ENCODE measurements at regions not wholly inside any gene's neighbourhood (a gene's known extent, or its start where the extent isn't known, plus 50 kb on each side); places are given as distances from the start of the nearest gene placed in this dataset.

GRCh38 chr10:131000244-131000643 lies 311.3 kb downstream of the TCERG1L start:
- WGBS (ENCODE audit: missing lambda C conversion rate), result 4% methylated on average over 6 of the region's 6 CpGs
- POLR2A ChIA-PET, result no interaction called here
- TF ChIP-seq PBX3 (IDR thresholded peaks at IDR 0.05), result no peak
- no peaks in the 10 kb centered on the region for H3K4me1 ChIP-seq
- FAIRE-seq (no peak), ATAC-seq (no peak), DNase-seq (ENCODE audit: low read depth in 1 of 2, low spot score in 1 of 2) (no peak)
- no peak overlapping the region for H3K4me3 ChIP-seq
- CTCF ChIA-PET, result no interaction called here
- no peak overlapping the region for H3K27ac ChIP-seq
- no peaks in the 10 kb centered on the region for H3K9me3 ChIP-seq
- no peak overlapping the region for H3K4me2 ChIP-seq

DNA sequence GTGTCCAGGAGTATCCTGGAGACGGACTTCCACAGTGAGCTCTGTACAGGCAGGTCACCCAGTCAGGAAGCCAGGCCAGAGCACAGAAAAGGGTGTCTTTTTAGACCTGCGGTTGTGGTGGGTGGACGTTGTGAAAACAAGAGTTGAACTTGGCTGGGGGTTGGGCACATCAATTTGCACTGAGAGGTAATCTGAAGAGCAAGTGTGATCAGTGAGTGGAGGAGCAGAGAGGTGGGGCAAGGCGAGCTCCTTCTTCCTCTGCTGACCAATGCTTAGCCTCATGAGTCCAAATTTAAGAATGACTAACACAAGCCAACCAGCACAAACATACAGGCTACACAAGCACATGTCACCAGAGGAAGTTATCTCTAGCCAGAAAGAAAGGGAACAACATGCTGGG lies 310.8 kb downstream of the TCERG1L start:
- TF ChIP-seq POLR2A (IDR thresholded peaks at IDR 0.05; ENCODE audit: low read length) (no peak), NPAS2 (CRISPR knock-in tag; IDR thresholded peaks at IDR 0.05; ENCODE audit: borderline replicate concordance) (no peak), HEYL (CRISPR knock-in tag; IDR thresholded peaks at IDR 0.05) (no peak), MAX (IDR thresholded peaks at IDR 0.05) (no peak), KDM1A (IDR thresholded peaks at IDR 0.05; ENCODE audit: low read depth) (no peak), ZFP36 (IDR thresholded peaks at IDR 0.05; ENCODE audit: borderline replicate concordance, partially characterized antibody) (no peak), PBX3 (IDR thresholded peaks at IDR 0.05) (no peak), CHD4 (IDR thresholded peaks at IDR 0.05; ENCODE audit: borderline replicate concordance) (no peak), RAD21 (conservative IDR thresholded peaks at IDR 0.05 in 1 of 2, IDR thresholded peaks at IDR 0.05 in 1 of 2) (no peak), ZSCAN20 (CRISPR knock-in tag; IDR thresholded peaks at IDR 0.05) (no peak), MYC (IDR thresholded peaks at IDR 0.05; ENCODE audit: borderline replicate concordance, low read length) (no peak), PHF8 (IDR thresholded peaks at IDR 0.05; ENCODE audit: borderline replicate concordance, low read depth) (no peak), TFCP2L1 (CRISPR knock-in tag; IDR thresholded peaks at IDR 0.05) (no peak), ESRRA (IDR thresholded peaks at IDR 0.05; ENCODE audit: borderline replicate concordance, low read length) (no peak), HOXB5 (CRISPR knock-in tag; IDR thresholded peaks at IDR 0.05) (no peak)
- WGBS (ENCODE audit: missing lambda C conversion rate), result 2% methylated on average over 4 of the region's 4 CpGs
- CTCF ChIA-PET, result no interaction called here
- DNase-seq (ENCODE audit: low read depth in 1 of 2, low spot score in 1 of 2), result no peak
- Histone ChIP-seq H3K4me1 (no peaks in the 10 kb centered on the region), H3K4me3 (no peak overlapping the region), H3K9me3 (no peaks in the 10 kb centered on the region), H3K4me2 (no peak overlapping the region), H3K27ac (no peak overlapping the region)
- POLR2A ChIA-PET, result no interaction called here
- FAIRE-seq, result no peak
- ATAC-seq, result no peak

DNA sequence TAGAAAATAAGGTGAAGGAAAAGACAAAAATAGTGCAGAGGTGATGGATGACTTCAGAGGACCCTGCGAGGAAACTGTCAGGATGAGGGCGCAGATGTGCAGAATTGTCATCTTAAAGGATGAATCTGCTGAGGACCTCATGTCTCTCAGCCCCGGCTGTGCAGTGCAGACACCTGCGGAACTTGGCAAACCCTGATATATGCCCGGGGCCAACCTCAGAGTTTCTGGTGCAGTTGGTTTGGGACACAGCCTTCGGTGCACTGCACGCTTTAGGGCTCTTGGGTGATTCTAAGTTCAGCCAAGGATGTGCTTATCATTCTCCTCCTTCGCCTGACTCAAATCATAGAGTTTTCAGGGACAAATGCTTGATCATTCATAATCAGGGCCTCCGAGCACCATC lies 310.1 kb downstream of the TCERG1L start:
- H3K4me3 ChIP-seq, result no peak overlapping the region
- no peak for DNase-seq (ENCODE audit: low read depth in 1 of 2, low spot score in 1 of 2)
- H3K9me3 ChIP-seq, result no peaks in the 10 kb centered on the region
- no peak for ATAC-seq
- TF ChIP-seq, protein P1, sequence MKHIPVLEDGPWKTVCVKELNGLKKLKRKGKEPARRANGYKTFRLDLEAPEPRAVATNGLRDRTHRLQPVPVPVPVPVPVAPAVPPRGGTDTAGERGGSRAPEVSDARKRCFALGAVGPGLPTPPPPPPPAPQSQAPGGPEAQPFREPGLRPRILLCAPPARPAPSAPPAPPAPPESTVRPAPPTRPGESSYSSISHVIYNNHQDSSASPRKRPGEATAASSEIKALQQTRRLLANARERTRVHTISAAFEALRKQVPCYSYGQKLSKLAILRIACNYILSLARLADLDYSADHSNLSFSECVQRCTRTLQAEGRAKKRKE (CRISPR knock-in tag; IDR thresholded peaks at IDR 0.05; ENCODE audit: low read depth), result no peak
- TF ChIP-seq FOSB (CRISPR knock-in tag; IDR thresholded peaks at IDR 0.05), result no peak
- TF ChIP-seq, protein P2, sequence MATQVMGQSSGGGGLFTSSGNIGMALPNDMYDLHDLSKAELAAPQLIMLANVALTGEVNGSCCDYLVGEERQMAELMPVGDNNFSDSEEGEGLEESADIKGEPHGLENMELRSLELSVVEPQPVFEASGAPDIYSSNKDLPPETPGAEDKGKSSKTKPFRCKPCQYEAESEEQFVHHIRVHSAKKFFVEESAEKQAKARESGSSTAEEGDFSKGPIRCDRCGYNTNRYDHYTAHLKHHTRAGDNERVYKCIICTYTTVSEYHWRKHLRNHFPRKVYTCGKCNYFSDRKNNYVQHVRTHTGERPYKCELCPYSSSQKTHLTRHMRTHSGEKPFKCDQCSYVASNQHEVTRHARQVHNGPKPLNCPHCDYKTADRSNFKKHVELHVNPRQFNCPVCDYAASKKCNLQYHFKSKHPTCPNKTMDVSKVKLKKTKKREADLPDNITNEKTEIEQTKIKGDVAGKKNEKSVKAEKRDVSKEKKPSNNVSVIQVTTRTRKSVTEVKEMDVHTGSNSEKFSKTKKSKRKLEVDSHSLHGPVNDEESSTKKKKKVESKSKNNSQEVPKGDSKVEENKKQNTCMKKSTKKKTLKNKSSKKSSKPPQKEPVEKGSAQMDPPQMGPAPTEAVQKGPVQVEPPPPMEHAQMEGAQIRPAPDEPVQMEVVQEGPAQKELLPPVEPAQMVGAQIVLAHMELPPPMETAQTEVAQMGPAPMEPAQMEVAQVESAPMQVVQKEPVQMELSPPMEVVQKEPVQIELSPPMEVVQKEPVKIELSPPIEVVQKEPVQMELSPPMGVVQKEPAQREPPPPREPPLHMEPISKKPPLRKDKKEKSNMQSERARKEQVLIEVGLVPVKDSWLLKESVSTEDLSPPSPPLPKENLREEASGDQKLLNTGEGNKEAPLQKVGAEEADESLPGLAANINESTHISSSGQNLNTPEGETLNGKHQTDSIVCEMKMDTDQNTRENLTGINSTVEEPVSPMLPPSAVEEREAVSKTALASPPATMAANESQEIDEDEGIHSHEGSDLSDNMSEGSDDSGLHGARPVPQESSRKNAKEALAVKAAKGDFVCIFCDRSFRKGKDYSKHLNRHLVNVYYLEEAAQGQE (IDR thresholded peaks at IDR 0.05), result no peak
- TF ChIP-seq CHD2 (IDR thresholded peaks at IDR 0.05; ENCODE audit: low read length, partially characterized antibody), result no peak
- TF ChIP-seq POLR2A (IDR thresholded peaks at IDR 0.05; ENCODE audit: low read length), result no peak
- no peak for TF ChIP-seq NPAS2 (CRISPR knock-in tag; IDR thresholded peaks at IDR 0.05; ENCODE audit: borderline replicate concordance)
- no peaks in the 10 kb centered on the region for H3K4me1 ChIP-seq
- WGBS (ENCODE audit: missing lambda C conversion rate), result 12% methylated on average over 9 of the region's 9 CpGs
- H3K4me2 ChIP-seq, result no peak overlapping the region
- FAIRE-seq, result no peak
- no peak overlapping the region for H3K27ac ChIP-seq
- ChIA-PET POLR2A (no interaction called here), CTCF (no interaction called here)

All from A549 (cell line).